ENCODE measurements at regions not wholly inside any gene's neighbourhood (a gene's known extent, or its start where the extent isn't known, plus 50 kb on each side); places are given as distances from the start of the nearest gene placed in this dataset.

DNA sequence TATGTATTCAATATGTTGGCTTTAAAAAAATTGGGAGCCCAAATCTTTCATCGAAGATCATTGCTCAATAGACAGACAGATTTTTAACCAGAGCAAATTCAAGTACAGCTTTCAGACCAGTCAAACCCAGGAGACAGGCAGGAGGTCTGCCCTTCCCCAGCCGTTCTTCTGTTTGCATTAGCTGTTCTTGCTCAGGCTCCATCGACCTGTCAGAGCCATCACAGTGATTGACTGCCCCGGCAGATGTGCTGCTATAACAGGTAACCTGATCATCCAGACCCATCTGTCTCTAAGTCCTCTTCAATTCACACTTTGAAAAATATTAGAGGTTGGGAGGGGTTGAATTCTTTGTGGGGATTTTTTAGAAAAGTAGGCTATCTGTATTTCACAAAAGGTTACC lies 453.5 kb downstream of the FOXG1 start:
- no peak for TF ChIP-seq ZNF8 (CRISPR knock-in tag; IDR thresholded peaks at IDR 0.05)
- TF ChIP-seq, protein P1, sequence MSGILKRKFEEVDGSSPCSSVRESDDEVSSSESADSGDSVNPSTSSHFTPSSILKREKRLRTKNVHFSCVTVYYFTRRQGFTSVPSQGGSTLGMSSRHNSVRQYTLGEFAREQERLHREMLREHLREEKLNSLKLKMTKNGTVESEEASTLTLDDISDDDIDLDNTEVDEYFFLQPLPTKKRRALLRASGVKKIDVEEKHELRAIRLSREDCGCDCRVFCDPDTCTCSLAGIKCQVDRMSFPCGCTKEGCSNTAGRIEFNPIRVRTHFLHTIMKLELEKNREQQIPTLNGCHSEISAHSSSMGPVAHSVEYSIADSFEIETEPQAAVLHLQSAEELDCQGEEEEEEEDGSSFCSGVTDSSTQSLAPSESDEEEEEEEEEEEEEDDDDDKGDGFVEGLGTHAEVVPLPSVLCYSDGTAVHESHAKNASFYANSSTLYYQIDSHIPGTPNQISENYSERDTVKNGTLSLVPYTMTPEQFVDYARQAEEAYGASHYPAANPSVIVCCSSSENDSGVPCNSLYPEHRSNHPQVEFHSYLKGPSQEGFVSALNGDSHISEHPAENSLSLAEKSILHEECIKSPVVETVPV (CRISPR knock-in tag; IDR thresholded peaks at IDR 0.05), result no peak
- TF ChIP-seq, protein P2, sequence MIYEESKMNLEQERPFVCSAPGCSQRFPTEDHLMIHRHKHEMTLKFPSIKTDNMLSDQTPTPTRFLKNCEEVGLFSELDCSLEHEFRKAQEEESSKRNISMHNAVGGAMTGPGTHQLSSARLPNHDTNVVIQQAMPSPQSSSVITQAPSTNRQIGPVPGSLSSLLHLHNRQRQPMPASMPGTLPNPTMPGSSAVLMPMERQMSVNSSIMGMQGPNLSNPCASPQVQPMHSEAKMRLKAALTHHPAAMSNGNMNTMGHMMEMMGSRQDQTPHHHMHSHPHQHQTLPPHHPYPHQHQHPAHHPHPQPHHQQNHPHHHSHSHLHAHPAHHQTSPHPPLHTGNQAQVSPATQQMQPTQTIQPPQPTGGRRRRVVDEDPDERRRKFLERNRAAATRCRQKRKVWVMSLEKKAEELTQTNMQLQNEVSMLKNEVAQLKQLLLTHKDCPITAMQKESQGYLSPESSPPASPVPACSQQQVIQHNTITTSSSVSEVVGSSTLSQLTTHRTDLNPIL (CRISPR knock-in tag; IDR thresholded peaks at IDR 0.05; ENCODE audit: low read depth), result no peak
- TF ChIP-seq RARB (CRISPR knock-in tag; IDR thresholded peaks at IDR 0.05), result no peak
- no peak for TF ChIP-seq OSR1 (CRISPR knock-in tag; IDR thresholded peaks at IDR 0.05)
- TF ChIP-seq ZFP30 (CRISPR knock-in tag; IDR thresholded peaks at IDR 0.05), result no peak
- TF ChIP-seq ARNTL (CRISPR knock-in tag; IDR thresholded peaks at IDR 0.05; ENCODE audit: borderline replicate concordance, low read depth), result no peak
- TF ChIP-seq, protein P3, sequence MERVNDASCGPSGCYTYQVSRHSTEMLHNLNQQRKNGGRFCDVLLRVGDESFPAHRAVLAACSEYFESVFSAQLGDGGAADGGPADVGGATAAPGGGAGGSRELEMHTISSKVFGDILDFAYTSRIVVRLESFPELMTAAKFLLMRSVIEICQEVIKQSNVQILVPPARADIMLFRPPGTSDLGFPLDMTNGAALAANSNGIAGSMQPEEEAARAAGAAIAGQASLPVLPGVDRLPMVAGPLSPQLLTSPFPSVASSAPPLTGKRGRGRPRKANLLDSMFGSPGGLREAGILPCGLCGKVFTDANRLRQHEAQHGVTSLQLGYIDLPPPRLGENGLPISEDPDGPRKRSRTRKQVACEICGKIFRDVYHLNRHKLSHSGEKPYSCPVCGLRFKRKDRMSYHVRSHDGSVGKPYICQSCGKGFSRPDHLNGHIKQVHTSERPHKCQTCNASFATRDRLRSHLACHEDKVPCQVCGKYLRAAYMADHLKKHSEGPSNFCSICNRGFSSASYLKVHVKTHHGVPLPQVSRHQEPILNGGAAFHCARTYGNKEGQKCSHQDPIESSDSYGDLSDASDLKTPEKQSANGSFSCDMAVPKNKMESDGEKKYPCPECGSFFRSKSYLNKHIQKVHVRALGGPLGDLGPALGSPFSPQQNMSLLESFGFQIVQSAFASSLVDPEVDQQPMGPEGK (CRISPR knock-in tag; IDR thresholded peaks at IDR 0.05; ENCODE audit: borderline replicate concordance), result no peak
- TF ChIP-seq PPARA (CRISPR knock-in tag; IDR thresholded peaks at IDR 0.05; ENCODE audit: borderline replicate concordance), result no peak
- no peak for TF ChIP-seq ESRRG (CRISPR knock-in tag; IDR thresholded peaks at IDR 0.05)
- TF ChIP-seq TCF4 (CRISPR knock-in tag; IDR thresholded peaks at IDR 0.05; ENCODE audit: borderline replicate concordance), result no peak
- no peak for TF ChIP-seq CSDC2 (CRISPR knock-in tag; IDR thresholded peaks at IDR 0.05)
- TF ChIP-seq BACH2 (CRISPR knock-in tag; IDR thresholded peaks at IDR 0.05; ENCODE audit: borderline replicate concordance), result no peak
- no peak for TF ChIP-seq ZNF565 (CRISPR knock-in tag; conservative IDR thresholded peaks at IDR 0.05; ENCODE audit: low read depth)
